IMR-90 (cell line): ENCODE measurements at regions not wholly inside any gene's neighbourhood (a gene's known extent, or its start where the extent isn't known, plus 50 kb on each side); places are given as distances from the start of the nearest gene placed in this dataset.

Source experiments
- BHLHE40 ChIP-seq: fragments of 150-350 bp; IDR thresholded peaks from 2 replicates; pipeline ENCODE4 v1.6.1; 2016; ENCODE audit warnings: mild to moderate bottlenecking, low read depth, low read length
- CEBPB ChIP-seq: IDR thresholded peaks from 2 replicates; pipeline ENCODE4 v1.6.1; 2012; ENCODE audit warnings: low read depth, low read length, improper control_type of control experiment
- ELK1 ChIP-seq: fragments of 150-350 bp; IDR thresholded peaks from 2 replicates; pipeline ENCODE4 v1.6.1; 2016; ENCODE audit warnings: low read depth, mild to moderate bottlenecking, low read length, moderate library complexity, borderline replicate concordance
- FOS ChIP-seq: fragments of 150-350 bp; IDR thresholded peaks from 2 replicates; pipeline ENCODE4 v1.6.1; 2016; ENCODE audit warnings: low read depth, low read length
- MXI1 ChIP-seq: IDR thresholded peaks from 2 replicates; pipeline ENCODE4 v1.6.1; 2012; ENCODE audit warnings: low read depth, mild to moderate bottlenecking, low read length, moderate library complexity, borderline replicate concordance
- POLR2A ChIP-seq: IDR thresholded peaks from 2 replicates; pipeline ENCODE4 v1.6.1; 2012; ENCODE audit warnings: mild to moderate bottlenecking, low read depth, low read length
- RAD21 ChIP-seq: IDR thresholded peaks from 2 replicates; pipeline ENCODE4 v1.6.1; 2012; ENCODE audit warnings: low read length, improper control_type of control experiment
- RFX5 ChIP-seq: IDR thresholded peaks from 2 replicates; pipeline ENCODE4 v1.8.0; 2012; ENCODE audit warnings: low read depth, mild to moderate bottlenecking, low read length, moderate library complexity
- SMC3 ChIP-seq: fragments of 150-350 bp; IDR thresholded peaks from 2 replicates; pipeline ENCODE4 v1.6.1; 2016; ENCODE audit warnings: low read depth, mild to moderate bottlenecking, antibody characterized with exemption, low read length, moderate library complexity
- TF ChIP-seq, protein P1 (sequence below): conservative IDR thresholded peaks from 2 replicates; pipeline ENCODE4 v1.5.1; 2012; ENCODE audit warnings: mild to moderate bottlenecking, low read depth, low read length, improper control_type of control experiment
- TF ChIP-seq, protein P2 (sequence below): fragments of 150-350 bp; IDR thresholded peaks from 2 replicates; pipeline ENCODE4 v1.6.1; 2017; ENCODE audit warnings: mild to moderate bottlenecking, antibody characterized with exemption, low read length, low read depth

DNA sequence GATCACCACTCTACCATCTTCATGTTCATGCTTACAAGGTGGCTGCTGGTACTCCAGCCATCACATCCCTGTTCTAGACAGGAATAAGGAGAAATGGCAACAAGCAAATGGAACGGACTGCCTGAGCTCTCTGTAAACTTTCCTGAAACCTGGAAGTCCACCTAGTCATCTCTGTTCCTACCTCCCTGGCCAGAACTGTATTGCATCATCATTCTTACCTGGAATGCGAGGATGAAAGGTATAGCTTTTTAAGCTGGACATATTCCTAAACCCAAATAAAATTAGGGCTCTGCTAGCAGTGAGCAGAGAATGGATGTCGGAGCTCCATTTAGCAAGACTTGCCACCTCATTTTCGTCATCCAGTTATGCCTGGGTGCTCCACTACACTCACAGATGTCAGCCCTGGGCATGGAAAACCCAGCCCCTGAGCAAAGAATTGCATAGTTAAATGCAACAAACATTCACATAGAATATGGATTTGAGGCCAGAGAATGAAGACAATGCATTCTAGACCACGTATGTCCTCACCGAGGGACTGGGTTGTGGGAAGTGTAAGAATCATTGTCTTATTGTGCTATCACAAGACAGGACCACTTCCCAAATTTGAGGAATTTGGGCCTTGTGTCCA lies 214.3 kb upstream of the CDYL start:
- TF ChIP-seq, protein P1, sequence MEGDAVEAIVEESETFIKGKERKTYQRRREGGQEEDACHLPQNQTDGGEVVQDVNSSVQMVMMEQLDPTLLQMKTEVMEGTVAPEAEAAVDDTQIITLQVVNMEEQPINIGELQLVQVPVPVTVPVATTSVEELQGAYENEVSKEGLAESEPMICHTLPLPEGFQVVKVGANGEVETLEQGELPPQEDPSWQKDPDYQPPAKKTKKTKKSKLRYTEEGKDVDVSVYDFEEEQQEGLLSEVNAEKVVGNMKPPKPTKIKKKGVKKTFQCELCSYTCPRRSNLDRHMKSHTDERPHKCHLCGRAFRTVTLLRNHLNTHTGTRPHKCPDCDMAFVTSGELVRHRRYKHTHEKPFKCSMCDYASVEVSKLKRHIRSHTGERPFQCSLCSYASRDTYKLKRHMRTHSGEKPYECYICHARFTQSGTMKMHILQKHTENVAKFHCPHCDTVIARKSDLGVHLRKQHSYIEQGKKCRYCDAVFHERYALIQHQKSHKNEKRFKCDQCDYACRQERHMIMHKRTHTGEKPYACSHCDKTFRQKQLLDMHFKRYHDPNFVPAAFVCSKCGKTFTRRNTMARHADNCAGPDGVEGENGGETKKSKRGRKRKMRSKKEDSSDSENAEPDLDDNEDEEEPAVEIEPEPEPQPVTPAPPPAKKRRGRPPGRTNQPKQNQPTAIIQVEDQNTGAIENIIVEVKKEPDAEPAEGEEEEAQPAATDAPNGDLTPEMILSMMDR, result no peak
- TF ChIP-seq POLR2A, result no peak
- TF ChIP-seq, protein P2, sequence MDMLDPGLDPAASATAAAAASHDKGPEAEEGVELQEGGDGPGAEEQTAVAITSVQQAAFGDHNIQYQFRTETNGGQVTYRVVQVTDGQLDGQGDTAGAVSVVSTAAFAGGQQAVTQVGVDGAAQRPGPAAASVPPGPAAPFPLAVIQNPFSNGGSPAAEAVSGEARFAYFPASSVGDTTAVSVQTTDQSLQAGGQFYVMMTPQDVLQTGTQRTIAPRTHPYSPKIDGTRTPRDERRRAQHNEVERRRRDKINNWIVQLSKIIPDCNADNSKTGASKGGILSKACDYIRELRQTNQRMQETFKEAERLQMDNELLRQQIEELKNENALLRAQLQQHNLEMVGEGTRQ, result no peak
- TF ChIP-seq CEBPB, result peak; percentile 70
- TF ChIP-seq RFX5, result no peak
- no peak for TF ChIP-seq MXI1
- no peak for TF ChIP-seq SMC3
- TF ChIP-seq BHLHE40, result no peak
- no peak for TF ChIP-seq ELK1
- no peak for TF ChIP-seq RAD21
- TF ChIP-seq FOS, result no peak
